HG03521 (cell line): ENCODE measurements at regions not wholly inside any gene's neighbourhood (a gene's known extent, or its start where the extent isn't known, plus 50 kb on each side); places are given as distances from the start of the nearest gene placed in this dataset.
"Not testable (repeated sequence)": the region's sequence is repeated elsewhere in the genome, so short reads cannot be mapped to it uniquely, and the experiment has no call there.

Experiments used
- ATAC-seq: cut with Tn5 transposase; IDR thresholded peaks from one replicate; pipeline ENCODE4 v1.9.1; 2021; ENCODE audit warnings: mild to moderate bottlenecking, moderate library complexity; ENCODE audit not compliant: unreplicated experiment

GRCh38 chr14:56026506-56026905 is 91.7 kb upstream of the PELI2 start:
- ATAC-seq = no peak

- ATAC-seq = no peak
These were observed 90.8 kb upstream of the PELI2 start for GRCh38 chr14:56027421-56027820.

GRCh38 chr14:56027916-56028712 is 90.1 kb upstream of the PELI2 start:
- no peak for ATAC-seq

- ATAC-seq = no peak
These were observed 81.9 kb upstream of the PELI2 start for GRCh38 chr14:56036353-56036752.

- ATAC-seq = no peak
These were observed 78.1 kb upstream of the PELI2 start for GRCh38 chr14:56040121-56040520.

GRCh38 chr14:56044196-56044595 is 74.0 kb upstream of the PELI2 start:
- no peak for ATAC-seq

- no peak for ATAC-seq
These were observed 71.7 kb upstream of the PELI2 start for GRCh38 chr14:56046546-56046945.

GRCh38 chr14:56046996-56047395 is 71.2 kb upstream of the PELI2 start:
- no peak for ATAC-seq

GRCh38 chr14:56049536-56049935 is 68.7 kb upstream of the PELI2 start:
- ATAC-seq = no peak

- ATAC-seq = no peak
These were observed 62.7 kb upstream of the PELI2 start for GRCh38 chr14:56055511-56055910.

GRCh38 chr14:56056031-56056430 is 62.2 kb upstream of the PELI2 start:
- no peak for ATAC-seq

- ATAC-seq = no peak
These were observed 61.0 kb upstream of the PELI2 start for GRCh38 chr14:56057071-56057741.

GRCh38 chr14:56057767-56058166 is 60.4 kb upstream of the PELI2 start:
- ATAC-seq = no peak

GRCh38 chr14:56059054-56059453 is 59.2 kb upstream of the PELI2 start:
- ATAC-seq = no peak

- ATAC-seq = no peak
These were observed 57.2 kb upstream of the PELI2 start for GRCh38 chr14:56061051-56061450.

- ATAC-seq = no peak
These were observed 55.1 kb upstream of the PELI2 start for GRCh38 chr14:56063131-56063530.

GRCh38 chr14:56064513-56064912 is 53.7 kb upstream of the PELI2 start:
- no peak for ATAC-seq

GRCh38 chr14:56065199-56065598 is 53.0 kb upstream of the PELI2 start:
- not testable (repeated sequence) for ATAC-seq

- no peak for ATAC-seq
These were observed 52.5 kb upstream of the PELI2 start for GRCh38 chr14:56065621-56066290.
